Body of pancreas (tissue), 4 donors: ENCODE measurements at regions not wholly inside any gene's neighbourhood (a gene's known extent, or its start where the extent isn't known, plus 50 kb on each side); places are given as distances from the start of the nearest gene placed in this dataset.
"Not testable (repeated sequence)": the region's sequence is repeated elsewhere in the genome, so short reads cannot be mapped to it uniquely, and the experiment has no call there.

Experiments
- ATAC-seq: fragments of 150-250 bp; one replicate; pipeline ENCODE4 v1.9.1; 2016
- DNase-seq, 4 donors: peaks; one replicate each; pipeline ENCODE4 v3.0.0-alpha.2; 2019
- H3K27ac ChIP-seq, 4 donors: fragments of 200-600 bp; sonication (generic); 1 replicate in 3 of 4; 2 replicates in 1 of 4; pipeline versions ENCODE4 v1.5.1 to v1.6.1; 2016 to 2019; ENCODE audit warnings: mild to moderate bottlenecking in 1 of 4, mixed read lengths in 1 of 4, moderate library complexity in 1 of 4
- H3K27me3 ChIP-seq, 2 donors: fragments of 200-600 bp; sonication (generic); one replicate each; pipeline ENCODE4 v1.6.0; 2016; ENCODE audit warnings: mild to moderate bottlenecking in 1 of 2
- H3K36me3 ChIP-seq, 2 donors: fragments of 200-600 bp; sonication (generic); replicated peaks in 1 of 2; 2 replicates each; pipeline ENCODE4 v1.5.1; 2016; ENCODE audit warnings: low read depth in 2 of 2; ENCODE audit not compliant: insufficient read depth in 1 of 2
- H3K4me1 ChIP-seq: fragments of 200-600 bp; sonication (generic); one replicate; pipeline ENCODE4 v1.6.0; 2016
- H3K4me3 ChIP-seq, 2 donors: fragments of 200-600 bp; sonication (generic); 1 replicate in 1 of 2; 2 replicates in 1 of 2; pipeline ENCODE4 v1.5.1; 2016 to 2019
- H3K9me3 ChIP-seq, 3 donors: fragments of 200-600 bp; sonication (generic); 1 replicate in 2 of 3; 2 replicates in 1 of 3; pipeline ENCODE4 v1.5.1; 2016
- POLR2A ChIP-seq, 3 donors: fragments of 450-650 bp; IDR thresholded peaks; one replicate each; pipeline ENCODE4 v1.6.1; 2016; ENCODE audit warnings: antibody characterized with exemption in 3 of 3, mild to moderate bottlenecking in 2 of 3
- WGBS, 2 donors: methylation state at CpG; one replicate each; pipeline ENCODE4 v1.1.5; 2017; 5-methylcytosine and 5-hydroxymethylcytosine counted together
- intact Hi-C: fragments of 100-400 bp; cut with DNase I; formaldehyde crosslinking; loops from one replicate; pipeline ENCODE4 v1.15.1; 2023
- TF ChIP-seq, protein P1 (sequence below), 7 experiments: fragments of 450-650 bp in 4 of 7; fragments of 200-600 bp in 3 of 7; sonication (generic) in 3 of 7; IDR thresholded peaks; one replicate each; pipeline ENCODE4 v1.5.1; 2016 to 2019; ENCODE audit warnings: antibody characterized with exemption in 7 of 7

DNA sequence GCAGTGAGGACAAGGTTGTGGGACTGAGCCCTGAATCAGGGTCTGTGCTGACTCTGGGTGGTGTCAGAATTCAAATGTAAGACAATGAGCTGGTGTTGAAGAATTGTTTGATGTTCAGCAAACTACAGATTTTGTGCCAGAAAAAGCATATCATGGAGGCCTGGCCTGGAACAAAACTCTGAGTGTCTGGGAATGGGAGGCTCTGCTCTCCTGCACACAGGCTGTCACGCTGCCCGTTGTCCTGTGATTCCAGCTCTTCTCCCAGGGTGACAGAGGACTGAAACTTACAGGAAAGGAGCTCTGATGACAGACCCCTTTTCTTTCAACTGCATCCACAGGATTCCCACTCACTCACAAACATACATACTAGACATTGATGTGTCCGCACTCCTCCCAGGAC, 120.1 kb downstream of the ZNF486 start:
- Histone ChIP-seq H3K36me3 (no peaks in the 10 kb centered on the region), H3K27me3 (no peaks in the 10 kb centered on the region), H3K9me3 (no peaks in the 10 kb centered on the region), H3K4me1 (peaks cover 7% of the 10 kb centered on the region), H3K27ac (no peak overlapping the region), H3K4me3 (no peak overlapping the region)
- WGBS, 2 donors: 90 to 92% methylated on average over 3 of the region's 3 CpGs
- no peak for TF ChIP-seq POLR2A (IDR thresholded peaks at IDR 0.05)
- TF ChIP-seq, protein P1, sequence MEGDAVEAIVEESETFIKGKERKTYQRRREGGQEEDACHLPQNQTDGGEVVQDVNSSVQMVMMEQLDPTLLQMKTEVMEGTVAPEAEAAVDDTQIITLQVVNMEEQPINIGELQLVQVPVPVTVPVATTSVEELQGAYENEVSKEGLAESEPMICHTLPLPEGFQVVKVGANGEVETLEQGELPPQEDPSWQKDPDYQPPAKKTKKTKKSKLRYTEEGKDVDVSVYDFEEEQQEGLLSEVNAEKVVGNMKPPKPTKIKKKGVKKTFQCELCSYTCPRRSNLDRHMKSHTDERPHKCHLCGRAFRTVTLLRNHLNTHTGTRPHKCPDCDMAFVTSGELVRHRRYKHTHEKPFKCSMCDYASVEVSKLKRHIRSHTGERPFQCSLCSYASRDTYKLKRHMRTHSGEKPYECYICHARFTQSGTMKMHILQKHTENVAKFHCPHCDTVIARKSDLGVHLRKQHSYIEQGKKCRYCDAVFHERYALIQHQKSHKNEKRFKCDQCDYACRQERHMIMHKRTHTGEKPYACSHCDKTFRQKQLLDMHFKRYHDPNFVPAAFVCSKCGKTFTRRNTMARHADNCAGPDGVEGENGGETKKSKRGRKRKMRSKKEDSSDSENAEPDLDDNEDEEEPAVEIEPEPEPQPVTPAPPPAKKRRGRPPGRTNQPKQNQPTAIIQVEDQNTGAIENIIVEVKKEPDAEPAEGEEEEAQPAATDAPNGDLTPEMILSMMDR (IDR thresholded peaks at IDR 0.05): no peak
- DNase-seq: no peak
- no peak for ATAC-seq
- intact Hi-C loops: no loop called here

DNA sequence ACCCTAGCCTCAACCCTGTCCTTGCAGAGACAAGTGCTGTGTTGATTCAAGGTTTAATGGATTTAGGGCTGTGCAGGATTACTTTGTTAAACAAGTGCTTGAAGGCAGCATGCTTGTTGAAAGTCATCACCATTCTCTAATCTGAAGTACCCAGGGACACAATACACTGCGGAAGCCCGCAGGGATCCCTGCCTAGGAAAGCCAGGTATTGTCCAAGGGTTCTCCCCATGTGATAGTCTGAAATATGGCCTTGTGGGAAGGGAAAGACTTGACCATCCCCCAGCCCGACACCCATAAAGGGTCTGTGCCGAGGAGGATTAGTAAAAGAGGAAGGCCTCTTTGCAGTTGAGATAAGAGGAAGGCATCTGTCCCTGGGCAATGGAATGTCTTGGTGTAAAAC, 118.9 kb downstream of the ZNF486 start:
- ATAC-seq, H3K36me3 ChIP-seq, H3K27ac ChIP-seq, H3K27me3 ChIP-seq, H3K4me3 ChIP-seq, H3K4me1 ChIP-seq, intact Hi-C loops, H3K9me3 ChIP-seq, DNase-seq: not testable (repeated sequence)
- 78 to 80% methylated on average over 4 of the region's 4 CpGs for WGBS, 2 donors

DNA sequence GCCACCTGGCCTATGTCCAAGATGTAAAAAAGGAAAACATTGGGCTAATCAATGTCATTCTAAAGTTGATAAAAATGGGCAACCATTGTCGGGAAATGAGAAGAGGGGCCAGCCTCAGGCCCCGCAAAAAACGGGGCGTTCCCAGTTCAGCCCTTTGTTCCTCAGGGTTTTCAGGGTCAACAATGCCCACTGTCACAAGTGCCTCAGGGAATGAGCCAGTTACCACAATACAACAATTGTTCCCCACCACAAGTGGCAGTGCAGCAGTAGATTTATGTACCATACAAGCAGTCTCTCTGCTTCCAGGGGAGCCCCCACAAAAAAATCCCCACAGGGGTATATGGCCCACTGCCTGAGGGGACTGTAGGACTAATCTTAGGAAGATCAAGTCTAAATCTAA, 112.5 kb downstream of the ZNF486 start:
- Histone ChIP-seq H3K4me1 (peaks cover 8% of the 10 kb centered on the region), H3K36me3 (no peaks in the 10 kb centered on the region), H3K9me3 (no peaks in the 10 kb centered on the region), H3K4me3 (no peak overlapping the region), H3K27ac (no peak overlapping the region), H3K27me3 (no peaks in the 10 kb centered on the region)
- TF ChIP-seq, protein P1 (IDR thresholded peaks at IDR 0.05): no peak
- TF ChIP-seq POLR2A (IDR thresholded peaks at IDR 0.05): no peak
- DNase-seq: no peak
- intact Hi-C loops: loop anchor here (10.0 kb wide), 1 partner anchor 285 kb away; no protein-coding TSS in a partner anchor
- ATAC-seq: no peak
- 65 to 67% methylated on average over 4 of the region's 4 CpGs for WGBS, 2 donors

DNA sequence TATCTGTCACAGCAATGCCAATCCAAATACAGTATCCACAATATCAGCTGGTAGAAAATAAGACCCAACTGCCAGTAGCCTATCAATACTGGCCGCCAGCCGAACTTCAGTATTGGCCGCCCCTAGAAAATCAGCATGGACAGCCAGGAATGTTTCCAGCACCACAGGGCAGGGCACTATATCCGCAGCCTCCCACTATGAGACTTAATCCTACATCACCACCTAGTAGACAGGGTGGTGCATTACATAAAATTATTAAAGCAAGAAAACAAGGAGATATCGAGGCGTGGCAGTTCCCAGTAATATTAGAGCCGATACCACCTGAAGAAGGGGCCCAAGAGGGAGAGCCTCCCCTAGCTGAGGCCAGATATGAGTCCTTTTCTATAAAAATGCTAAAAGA, 111.3 kb downstream of the ZNF486 start:
- intact Hi-C loops: loop anchor here (10.0 kb wide), 1 partner anchor 284 kb away; no protein-coding TSS in a partner anchor
- WGBS, 2 donors: 35 to 83% methylated on average over 7 of the region's 7 CpGs
- peak in 3 of 4 donors; percentile 37 to 73 (median 54) for DNase-seq
- Histone ChIP-seq H3K27ac (peak overlapping the region in 1 of 4 donors; percentile 31), H3K4me1 (peaks cover 8% of the 10 kb centered on the region), H3K4me3 (no peak overlapping the region), H3K9me3 (no peaks in the 10 kb centered on the region), H3K36me3 (no peaks in the 10 kb centered on the region), H3K27me3 (no peaks in the 10 kb centered on the region)
- TF ChIP-seq, protein P1 (IDR thresholded peaks at IDR 0.05): peak in 5 of 7 experiments; percentile 41 to 69 (median 60)
- no peak for TF ChIP-seq POLR2A (IDR thresholded peaks at IDR 0.05)
- peak; percentile 73 for ATAC-seq

DNA sequence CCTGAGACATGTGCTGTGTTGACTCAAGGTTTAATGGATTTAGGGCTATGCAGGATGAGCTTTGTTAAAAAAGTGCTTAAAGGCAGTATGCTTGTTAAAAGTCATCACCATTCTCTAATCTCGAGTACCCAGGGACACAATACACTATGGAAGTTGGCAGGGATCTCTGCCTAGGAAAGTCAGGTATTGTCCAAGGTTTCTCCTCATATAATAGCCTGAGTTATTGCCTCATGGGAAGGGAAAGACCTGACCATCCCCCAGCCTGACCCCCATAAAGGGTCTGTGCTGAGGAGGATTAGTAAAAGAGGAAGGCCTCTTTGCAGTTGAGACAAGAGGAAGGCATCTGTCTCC, 109.7 kb downstream of the ZNF486 start:
- 44 to 67% methylated on average over 1 of the region's 1 CpG for WGBS, 2 donors
- H3K4me1 ChIP-seq, H3K36me3 ChIP-seq, DNase-seq, H3K9me3 ChIP-seq, H3K4me3 ChIP-seq, H3K27me3 ChIP-seq, H3K27ac ChIP-seq, ATAC-seq: not testable (repeated sequence)
- intact Hi-C loops: loop anchor here (10.0 kb wide), 1 partner anchor 282 kb away; no protein-coding TSS in a partner anchor

- no peaks in the 10 kb centered on the region for H3K36me3 ChIP-seq
These were observed 109.2 kb downstream of the ZNF486 start for GRCh38 chr19:20276011-20276731.

More at GRCh38 chr19:20276011-20276731, 109.2 kb downstream of the ZNF486 start:
- no peaks in the 10 kb centered on the region for H3K27me3 ChIP-seq
- intact Hi-C loops: loop anchor here (10.0 kb wide), 1 partner anchor 281 kb away; no protein-coding TSS in a partner anchor
- no peak overlapping the region for H3K4me3 ChIP-seq
- H3K4me1 ChIP-seq: peaks cover 8% of the 10 kb centered on the region
- ATAC-seq: no peak
- no peak for DNase-seq
- WGBS, 2 donors: 80 to 81% methylated on average over 8 to 9 of the region's 9 CpGs
- no peaks in the 10 kb centered on the region for H3K9me3 ChIP-seq
- no peak for TF ChIP-seq POLR2A (IDR thresholded peaks at IDR 0.05)
- TF ChIP-seq, protein P1 (IDR thresholded peaks at IDR 0.05): no peak
- H3K27ac ChIP-seq: no peak overlapping the region
